Fibroblast of pulmonary artery (primary cell): ENCODE measurements at regions not wholly inside any gene's neighbourhood (a gene's known extent, or its start where the extent isn't known, plus 50 kb on each side); places are given as distances from the start of the nearest gene placed in this dataset.
"Not testable (repeated sequence)": the region's sequence is repeated elsewhere in the genome, so short reads cannot be mapped to it uniquely, and the experiment has no call there.

ENCODE experiments used
- DNase-seq: peaks from one replicate; pipeline ENCODE4 v3.0.0-alpha.2; 2010; ENCODE audit warnings: low read depth
- H3K4me3 ChIP-seq: replicated peaks from 2 replicates; pipeline ENCODE4 v1.5.1; 2011; ENCODE audit warnings: low read depth, mild to moderate bottlenecking, control low read depth, low read length, moderate library complexity
- TF ChIP-seq, protein P1 (sequence below): IDR thresholded peaks from 2 replicates; pipeline ENCODE4 v1.5.1; 2011; ENCODE audit warnings: mild to moderate bottlenecking, control low read depth, low read length, inconsistent platforms; ENCODE audit errors: missing control alignments

DNA sequence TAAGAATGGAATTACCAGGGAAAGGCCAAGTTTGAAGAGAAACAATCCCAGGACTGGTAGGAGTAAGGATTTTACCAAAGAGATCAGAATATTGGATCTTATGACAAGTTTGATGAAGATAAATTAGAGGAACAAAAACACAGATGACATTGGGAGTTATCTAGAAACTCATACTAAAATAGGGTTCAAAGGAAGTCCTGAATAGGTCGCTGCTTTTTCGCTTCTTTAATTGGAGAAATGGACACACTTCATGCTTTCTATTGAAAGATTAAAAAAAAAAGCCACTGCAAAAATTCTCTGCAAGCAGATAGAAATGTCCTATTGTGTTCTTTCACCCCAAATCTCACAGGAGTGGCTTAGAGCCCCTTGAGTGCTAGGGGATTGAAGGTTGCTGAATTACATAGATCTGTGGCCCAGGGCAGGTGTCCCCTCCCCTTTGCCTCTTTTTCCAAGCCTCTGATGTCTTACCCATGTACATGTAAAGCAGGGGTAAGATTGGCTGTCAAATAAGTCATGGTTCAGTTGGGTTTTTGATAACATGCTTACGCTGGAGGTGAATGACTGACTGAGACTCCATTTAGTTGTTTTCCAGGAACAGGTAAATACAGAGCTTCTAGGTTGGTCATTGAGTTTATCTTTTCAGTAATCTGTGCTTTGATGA, 152.0 kb downstream of the OR13A1 start:
- no peak for DNase-seq
- TF ChIP-seq, protein P1, sequence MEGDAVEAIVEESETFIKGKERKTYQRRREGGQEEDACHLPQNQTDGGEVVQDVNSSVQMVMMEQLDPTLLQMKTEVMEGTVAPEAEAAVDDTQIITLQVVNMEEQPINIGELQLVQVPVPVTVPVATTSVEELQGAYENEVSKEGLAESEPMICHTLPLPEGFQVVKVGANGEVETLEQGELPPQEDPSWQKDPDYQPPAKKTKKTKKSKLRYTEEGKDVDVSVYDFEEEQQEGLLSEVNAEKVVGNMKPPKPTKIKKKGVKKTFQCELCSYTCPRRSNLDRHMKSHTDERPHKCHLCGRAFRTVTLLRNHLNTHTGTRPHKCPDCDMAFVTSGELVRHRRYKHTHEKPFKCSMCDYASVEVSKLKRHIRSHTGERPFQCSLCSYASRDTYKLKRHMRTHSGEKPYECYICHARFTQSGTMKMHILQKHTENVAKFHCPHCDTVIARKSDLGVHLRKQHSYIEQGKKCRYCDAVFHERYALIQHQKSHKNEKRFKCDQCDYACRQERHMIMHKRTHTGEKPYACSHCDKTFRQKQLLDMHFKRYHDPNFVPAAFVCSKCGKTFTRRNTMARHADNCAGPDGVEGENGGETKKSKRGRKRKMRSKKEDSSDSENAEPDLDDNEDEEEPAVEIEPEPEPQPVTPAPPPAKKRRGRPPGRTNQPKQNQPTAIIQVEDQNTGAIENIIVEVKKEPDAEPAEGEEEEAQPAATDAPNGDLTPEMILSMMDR = no peak
- no peak overlapping the region for H3K4me3 ChIP-seq

DNA sequence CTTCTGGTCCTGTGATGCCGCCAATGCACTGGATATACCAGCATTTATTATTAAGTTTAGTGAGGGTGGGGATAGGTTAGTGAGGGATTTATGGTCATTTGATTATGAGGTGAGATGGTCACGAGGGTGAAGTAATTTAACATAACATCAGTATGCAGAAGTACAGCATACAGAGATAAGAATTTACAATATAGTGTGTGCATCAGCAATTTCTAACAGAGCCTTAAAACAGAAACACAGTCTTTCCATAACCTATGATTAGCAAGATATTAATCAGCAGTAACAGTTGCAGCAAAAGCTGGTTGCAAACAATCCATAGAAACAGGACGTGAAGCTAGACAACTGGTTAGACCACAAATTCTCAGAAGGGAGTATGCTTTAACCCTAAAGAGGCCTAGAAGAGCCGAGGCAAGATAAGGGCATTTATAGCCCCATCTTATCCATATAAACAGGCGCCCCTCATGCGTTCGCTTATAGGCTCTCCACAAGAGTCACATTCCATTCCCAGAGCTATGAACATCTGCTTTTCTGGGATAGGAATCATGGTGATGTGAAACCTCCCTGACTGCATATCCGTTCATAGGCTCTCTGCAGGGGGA, 139.8 kb downstream of the OR13A1 start:
- not testable (repeated sequence) for H3K4me3 ChIP-seq, DNase-seq

GRCh38 chr10:45179691-45180090, 135.7 kb downstream of the OR13A1 start:
- DNase-seq = peak; percentile 20
- TF ChIP-seq, protein P1 = no peak

GRCh38 chr10:45180507-45180906, 134.9 kb downstream of the OR13A1 start:
- TF ChIP-seq, protein P1 = no peak
- no peak overlapping the region for H3K4me3 ChIP-seq
- no peak for DNase-seq

More at GRCh38 chr10:45179691-45180090, 135.7 kb downstream of the OR13A1 start:
- H3K4me3 ChIP-seq = no peak overlapping the region

- H3K4me3 ChIP-seq = no peak overlapping the region
- peak; percentile 79 for DNase-seq
- TF ChIP-seq, protein P1 = no peak
These were observed 134.2 kb downstream of the OR13A1 start for GRCh38 chr10:45180946-45181875.

DNA sequence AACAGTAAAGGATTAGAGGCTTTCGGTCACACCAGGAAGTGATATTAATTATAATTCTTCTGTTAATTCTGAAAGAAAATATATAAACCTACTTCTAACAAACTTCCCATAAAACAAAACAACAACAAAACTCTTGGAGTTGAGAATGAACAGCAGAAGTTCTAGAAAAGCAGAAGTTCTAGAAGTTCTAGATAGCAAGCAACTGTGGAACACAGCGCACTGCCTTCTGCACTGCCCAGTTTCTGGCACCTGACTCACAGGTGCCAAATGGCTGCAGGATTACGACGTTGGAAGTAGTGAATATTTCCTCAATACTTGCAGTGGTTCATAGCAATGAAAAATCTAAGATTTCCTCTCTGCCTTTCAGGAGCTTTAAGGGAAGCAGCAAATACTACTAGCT, 132.2 kb downstream of the OR13A1 start:
- TF ChIP-seq, protein P1 = no peak
- H3K4me3 ChIP-seq = no peak overlapping the region
- no peak for DNase-seq

GRCh38 chr10:45197816-45198485, 117.5 kb downstream of the OR13A1 start:
- TF ChIP-seq, protein P1 = no peak
- DNase-seq = no peak
- H3K4me3 ChIP-seq = no peak overlapping the region
